H1 (cell line): ENCODE measurements at regions not wholly inside any gene's neighbourhood (a gene's known extent, or its start where the extent isn't known, plus 50 kb on each side); places are given as distances from the start of the nearest gene placed in this dataset.
"Not testable (repeated sequence)": the region's sequence is repeated elsewhere in the genome, so short reads cannot be mapped to it uniquely, and the experiment has no call there.

ENCODE experiments used
- CTCF ChIA-PET: fragments of 300-600 bp; sonication (Branson Sonifier 250); formaldehyde crosslinking; loops from one replicate; lab custom pipeline; 2021; ENCODE audit not compliant: partially characterized antibody; lab: Charles Lee
- POLR2A ChIA-PET: fragments of 300-600 bp; sonication (Branson Sonifier 250); formaldehyde crosslinking; loops from one replicate; lab custom pipeline; 2021; ENCODE audit warnings: inconsistent platforms; ENCODE audit not compliant: partially characterized antibody; lab: Charles Lee
- DNase-seq, 2 experiments: peaks; one replicate each; pipeline versions ENCODE4 v3.0.0 to v3.0.0-alpha.2; 2010 to 2022; ENCODE audit warnings: low spot score in 2 of 2, low read depth in 1 of 2, mixed read lengths in 1 of 2
- FAIRE-seq: peaks from 2 replicates; lab custom pipeline; 2011; peaks lifted over from hg19 to GRCh38; lab: Jason Lieb, UNC
- H2AFZ ChIP-seq: 2 replicates; pipeline ENCODE4 v1.8.1; 2012; ENCODE audit warnings: low read length, inconsistent platforms
- H2AK5ac ChIP-seq: 2 replicates; pipeline ENCODE4 v1.6.1; 2013; ENCODE audit warnings: low read depth, low read length
- H2BK120ac ChIP-seq: replicated peaks from 2 replicates; pipeline ENCODE3; 2013; ENCODE audit warnings: low read depth, low read length, inconsistent platforms
- H2BK12ac ChIP-seq: 2 replicates; pipeline ENCODE4 v1.6.1; 2013; ENCODE audit warnings: low read depth, low read length
- H2BK15ac ChIP-seq: 2 replicates; pipeline ENCODE4 v1.6.1; 2013; ENCODE audit warnings: low read length
- H2BK20ac ChIP-seq: 2 replicates; pipeline ENCODE4 v1.6.1; 2013; ENCODE audit warnings: low read length
- H2BK5ac ChIP-seq: 2 replicates; pipeline ENCODE4 v1.6.1; 2013; ENCODE audit warnings: low read depth, low read length
- H3K14ac ChIP-seq: 2 replicates; pipeline ENCODE4 v1.6.1; 2013; ENCODE audit warnings: inconsistent platforms; ENCODE audit not compliant: insufficient read length
- H3K18ac ChIP-seq: 2 replicates; pipeline ENCODE4 v1.6.1; 2013; ENCODE audit warnings: low read length; ENCODE audit errors: extremely low read depth
- H3K23ac ChIP-seq: 2 replicates; pipeline ENCODE4 v1.6.1; 2013; ENCODE audit warnings: inconsistent platforms; ENCODE audit not compliant: insufficient read length
- H3K23me2 ChIP-seq: 2 replicates; pipeline ENCODE4 v1.6.1; 2013; ENCODE audit warnings: low read depth, low read length
- H3K27ac ChIP-seq: 2 replicates; pipeline ENCODE4 v1.6.1; 2011; ENCODE audit warnings: low read depth, low read length, inconsistent platforms
- H3K27me3 ChIP-seq, 4 experiments: replicated peaks in 1 of 4; 1 replicate in 1 of 4; 2 replicates in 3 of 4; pipeline versions ENCODE4 v1.6.1 to v1.8.1; 2011 to 2013; ENCODE audit warnings: low read length in 3 of 4, mild to moderate bottlenecking in 3 of 4, inconsistent platforms in 2 of 4, mixed read lengths in 2 of 4, moderate library complexity in 1 of 4; ENCODE audit not compliant: control insufficient read depth in 3 of 4, insufficient read depth in 3 of 4; ENCODE audit errors: extremely low read depth in 1 of 4
- H3K36me3 ChIP-seq, 4 experiments: 2 replicates each; pipeline versions ENCODE4 v1.6.1 to v1.8.1; 2011 to 2013; ENCODE audit warnings: mild to moderate bottlenecking in 4 of 4, low read length in 3 of 4, moderate library complexity in 2 of 4, control low read depth in 1 of 4, inconsistent platforms in 1 of 4; ENCODE audit not compliant: insufficient read depth in 4 of 4, control insufficient read depth in 2 of 4
- H3K4ac ChIP-seq: replicated peaks from 2 replicates; pipeline ENCODE3; 2013; ENCODE audit warnings: low read length, low read depth, mixed read lengths, inconsistent platforms; ENCODE audit not compliant: insufficient read length
- H3K4me1 ChIP-seq, 4 experiments: replicated peaks in 1 of 4; 1 replicate in 1 of 4; 2 replicates in 3 of 4; pipeline versions ENCODE4 v1.6.1 to v1.8.1; 2011 to 2013; ENCODE audit warnings: low read length in 3 of 4, inconsistent platforms in 2 of 4, mixed read lengths in 1 of 4; ENCODE audit not compliant: insufficient read depth in 4 of 4, control insufficient read depth in 3 of 4
- H3K4me2 ChIP-seq, 2 experiments: 2 replicates each; pipeline versions ENCODE4 v1.6.1 to v1.8.1; 2011 to 2013; ENCODE audit warnings: low read depth in 2 of 2, low read length in 2 of 2, control low read depth in 1 of 2, inconsistent platforms in 1 of 2, mild to moderate bottlenecking in 1 of 2; ENCODE audit not compliant: insufficient read depth in 1 of 2
- H3K4me3 ChIP-seq, 4 experiments: fragments of 200-600, 300-600 bp in 1 of 4; sonication (generic), shearing (Covaris generic), sonication (Bioruptor Twin) in 1 of 4; 2 replicates each; pipeline versions ENCODE4 v1.5.1 to v1.8.1; 2011 to 2016; ENCODE audit warnings: low read length in 4 of 4, low read depth in 3 of 4, control low read depth in 2 of 4, inconsistent platforms in 2 of 4, mild to moderate bottlenecking in 2 of 4, mixed read lengths in 1 of 4, moderate library complexity in 1 of 4; ENCODE audit not compliant: insufficient read depth in 2 of 4; ENCODE audit errors: extremely low read depth in 1 of 4
- H3K56ac ChIP-seq: replicated peaks from 2 replicates; pipeline ENCODE3; 2013; ENCODE audit warnings: low read depth, mild to moderate bottlenecking, mixed read lengths, low read length, inconsistent platforms; ENCODE audit not compliant: insufficient read length
- H3K79me1 ChIP-seq: 2 replicates; pipeline ENCODE4 v1.6.1; 2013; ENCODE audit warnings: low read depth, low read length, control low read depth
- H3K79me2 ChIP-seq, 2 experiments: 2 replicates each; pipeline versions ENCODE4 v1.6.1 to v1.8.1; 2012 to 2013; ENCODE audit warnings: low read length in 2 of 2, mild to moderate bottlenecking in 2 of 2, inconsistent platforms in 1 of 2; ENCODE audit not compliant: insufficient read depth in 2 of 2, control insufficient read depth in 1 of 2
- H3K9ac ChIP-seq, 4 experiments: replicated peaks in 1 of 4; 1 replicate in 1 of 4; 2 replicates in 3 of 4; pipeline versions ENCODE4 v1.6.1 to v1.8.1; 2011 to 2013; ENCODE audit warnings: low read depth in 3 of 4, low read length in 3 of 4, control low read depth in 2 of 4, mild to moderate bottlenecking in 2 of 4, moderate library complexity in 2 of 4, inconsistent platforms in 1 of 4; ENCODE audit errors: extremely low read depth in 1 of 4
- H3K9me3 ChIP-seq, 2 experiments: 2 replicates each; pipeline versions ENCODE4 v1.6.1 to v1.8.1; 2012 to 2013; ENCODE audit warnings: mild to moderate bottlenecking in 2 of 2, moderate library complexity in 2 of 2, control low read depth in 1 of 2, inconsistent platforms in 1 of 2, low read depth in 1 of 2, low read length in 1 of 2, mixed read lengths in 1 of 2; ENCODE audit not compliant: insufficient read depth in 2 of 2
- H4K20me1 ChIP-seq, 2 experiments: replicated peaks in 1 of 2; 2 replicates each; pipeline versions ENCODE3 to v1.8.1; 2011 to 2013; ENCODE audit warnings: inconsistent platforms in 2 of 2, low read length in 2 of 2, mild to moderate bottlenecking in 1 of 2; ENCODE audit not compliant: insufficient read depth in 2 of 2, control insufficient read depth in 1 of 2
- H4K5ac ChIP-seq: 2 replicates; pipeline ENCODE4 v1.6.1; 2013; ENCODE audit warnings: low read length, low read depth, mixed read lengths, inconsistent platforms; ENCODE audit not compliant: insufficient read length
- H4K8ac ChIP-seq: 2 replicates; pipeline ENCODE4 v1.8.0; 2013; ENCODE audit warnings: mild to moderate bottlenecking, moderate library complexity, low read length, inconsistent platforms; ENCODE audit not compliant: insufficient read depth; ENCODE audit errors: extremely low read depth
- H4K91ac ChIP-seq: replicated peaks from 2 replicates; pipeline ENCODE3; 2013; ENCODE audit warnings: low read length, mixed read lengths, inconsistent platforms; ENCODE audit not compliant: insufficient read length
- GABPA ChIP-seq: IDR thresholded peaks from 2 replicates; pipeline ENCODE4 v1.6.1; 2011; ENCODE audit warnings: mild to moderate bottlenecking, low read length, moderate library complexity, borderline replicate concordance; ENCODE audit not compliant: insufficient read depth
- SIX5 ChIP-seq: IDR thresholded peaks from 2 replicates; pipeline ENCODE4 v1.6.1; 2011; ENCODE audit warnings: mild to moderate bottlenecking, low read depth, low read length
- WGBS, 2 experiments: shearing (Covaris generic) in 1 of 2; methylation state at CpG; one replicate each; pipeline versions ENCODE4 v1.1.6 to v1.1.7; 2013 to 2015; ENCODE audit warnings: low lambda C conversion rate in 2 of 2, mixed read lengths in 2 of 2, inconsistent platforms in 1 of 2, low coverage in 1 of 2, missing lambda C conversion rate in 1 of 2; ENCODE audit not compliant: insufficient replicate concordance in 2 of 2, insufficient coverage in 1 of 2, insufficient read length in 1 of 2; ENCODE audit errors: extremely low coverage in 1 of 2, missing lambda C conversion rate in 1 of 2; 5-methylcytosine and 5-hydroxymethylcytosine counted together

DNA sequence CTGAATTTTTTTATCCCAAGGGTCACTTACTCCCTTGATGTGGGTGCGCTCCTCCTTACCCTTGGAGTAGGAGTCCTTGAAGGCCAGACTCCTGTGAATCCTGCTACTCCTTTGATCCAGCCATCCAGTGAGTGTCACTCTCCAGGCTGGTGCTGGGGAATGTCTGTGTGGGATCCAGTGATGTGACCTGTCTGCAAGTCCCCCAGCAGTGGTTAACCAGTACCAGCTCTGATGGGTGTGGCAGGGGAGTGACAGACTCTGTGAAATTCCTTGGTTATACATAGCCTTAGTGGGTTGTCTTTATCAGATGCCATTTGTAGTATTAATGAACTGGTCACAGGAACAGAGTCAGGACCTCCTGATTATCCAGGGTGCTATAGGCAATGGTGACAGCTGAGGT, 409.5 kb upstream of the LMO3 start (continued):
- TF ChIP-seq GABPA (no peak), SIX5 (no peak)

DNA sequence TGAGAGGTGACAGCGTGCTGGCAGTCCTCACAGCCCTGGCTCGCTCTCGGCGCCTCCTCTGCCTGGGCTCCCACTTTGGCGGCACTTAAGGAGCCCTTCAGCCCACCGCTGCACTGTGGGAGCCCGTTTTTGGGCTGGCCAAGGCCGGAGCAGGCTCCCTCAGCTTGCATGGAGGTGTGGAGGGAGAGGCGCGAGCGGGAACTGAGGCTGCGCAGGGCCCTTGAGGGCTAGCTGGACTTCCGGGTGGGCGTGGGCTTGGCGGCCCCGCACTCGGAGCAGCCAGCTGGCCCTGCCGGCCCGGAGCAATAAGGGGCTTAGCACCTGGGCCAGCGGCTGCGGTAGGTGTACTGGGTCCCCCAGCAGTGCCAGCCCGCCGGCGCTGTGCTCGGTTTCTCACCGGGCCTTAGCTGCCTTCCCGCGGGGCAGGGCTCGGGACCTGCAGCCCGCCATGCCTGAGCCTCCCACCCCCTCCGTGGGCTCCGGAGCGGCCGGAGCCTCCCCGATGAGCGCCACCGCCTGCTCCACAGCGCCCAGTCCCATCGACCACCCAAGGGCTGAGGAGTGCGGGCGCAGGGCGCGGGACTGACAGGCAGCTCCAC, 401.6 kb upstream of the LMO3 start:
- H3K79me2 ChIP-seq, H3K14ac ChIP-seq, H3K4ac ChIP-seq, H4K5ac ChIP-seq, H2AK5ac ChIP-seq, H3K79me1 ChIP-seq, H3K4me2 ChIP-seq, H2AFZ ChIP-seq, H4K91ac ChIP-seq, H3K23ac ChIP-seq, H3K18ac ChIP-seq, H4K8ac ChIP-seq, H2BK20ac ChIP-seq, H2BK15ac ChIP-seq, H3K4me3 ChIP-seq, H2BK12ac ChIP-seq, H3K27me3 ChIP-seq, H3K36me3 ChIP-seq, DNase-seq, FAIRE-seq, H2BK120ac ChIP-seq, H3K23me2 ChIP-seq, H3K9me3 ChIP-seq, H2BK5ac ChIP-seq, H3K4me1 ChIP-seq, H3K9ac ChIP-seq, POLR2A ChIA-PET, H4K20me1 ChIP-seq, H3K56ac ChIP-seq, H3K27ac ChIP-seq: not testable (repeated sequence)
- WGBS, 2 experiments: 95% methylated on average over 26 of the region's 43 CpGs; no CpG with 5 or more reads in 1 of the 2 experiments
- CTCF ChIA-PET: interaction anchor here (1.0 to 1.5 kb wide), 2 partner anchors 25 to 67 kb away, joined by 3 read pairs; no protein-coding TSS in a partner anchor
